Large intestine (tissue), 3 donors: ENCODE measurements at regions not wholly inside any gene's neighbourhood (a gene's known extent, or its start where the extent isn't known, plus 50 kb on each side); places are given as distances from the start of the nearest gene placed in this dataset.

Experiments used
- DNase-seq, 2 donors: peaks; one replicate each; pipeline versions ENCODE4 v3.0.0 to v3.0.0-alpha.2; 2013
- H3K27ac ChIP-seq: one replicate; pipeline ENCODE4 v1.5.1; 2013; ENCODE audit warnings: low read length
- H3K27me3 ChIP-seq: 2 replicates; pipeline ENCODE4 v1.6.1; 2013; ENCODE audit warnings: low read length; ENCODE audit not compliant: control insufficient read depth, insufficient read depth
- H3K36me3 ChIP-seq: 2 replicates; pipeline ENCODE4 v1.6.1; 2013; ENCODE audit warnings: low read length; ENCODE audit not compliant: control insufficient read depth, insufficient read depth
- H3K4me1 ChIP-seq: one replicate; pipeline ENCODE4 v1.6.1; 2013; ENCODE audit warnings: low read length; ENCODE audit not compliant: control insufficient read depth, insufficient read depth
- H3K4me3 ChIP-seq: one replicate; pipeline ENCODE4 v1.5.1; 2013; ENCODE audit warnings: low read length
- H3K9me3 ChIP-seq: one replicate; pipeline ENCODE4 v1.6.1; 2013; ENCODE audit warnings: mild to moderate bottlenecking, low read depth, low read length, moderate library complexity; ENCODE audit not compliant: control insufficient read depth
- WGBS: methylation state at CpG from one replicate; pipeline ENCODE4 v1.1.5; 2013; ENCODE audit warnings: low lambda C conversion rate; ENCODE audit not compliant: insufficient coverage; 5-methylcytosine and 5-hydroxymethylcytosine counted together

- WGBS: no CpG with 5 or more reads among the region's 10 CpGs
Measured at GRCh38 chr9:86424251-86424891, 70.2 kb upstream of the TUT7 start.

GRCh38 chr9:86413971-86414880, 60.0 kb upstream of the TUT7 start:
- Histone ChIP-seq H3K9me3 (no peaks in the 10 kb centered on the region), H3K36me3 (no peaks in the 10 kb centered on the region), H3K27ac (no peak overlapping the region), H3K4me3 (no peak overlapping the region), H3K27me3 (peaks cover 2% of the 10 kb centered on the region), H3K4me1 (no peaks in the 10 kb centered on the region)
- no CpG with 5 or more reads among the region's 10 CpGs for WGBS
- peak in 1 of 2 donors; percentile 20 for DNase-seq

More at GRCh38 chr9:86424251-86424891, 70.2 kb upstream of the TUT7 start:
- Histone ChIP-seq H3K9me3 (no peaks in the 10 kb centered on the region), H3K27ac (no peak overlapping the region), H3K4me3 (no peak overlapping the region), H3K36me3 (no peaks in the 10 kb centered on the region), H3K27me3 (no peaks in the 10 kb centered on the region), H3K4me1 (no peaks in the 10 kb centered on the region)
- DNase-seq: no peak

GRCh38 chr9:86410281-86410680, 56.1 kb upstream of the TUT7 start:
- H3K36me3 ChIP-seq: no peaks in the 10 kb centered on the region
- no CpG with 5 or more reads among the region's 5 CpGs for WGBS
- H3K27ac ChIP-seq: no peak overlapping the region
- DNase-seq: no peak
- H3K4me1 ChIP-seq: peaks cover 13% of the 10 kb centered on the region
- H3K27me3 ChIP-seq: no peaks in the 10 kb centered on the region
- H3K4me3 ChIP-seq: no peak overlapping the region
- H3K9me3 ChIP-seq: no peaks in the 10 kb centered on the region

GRCh38 chr9:86408121-86408520, 53.9 kb upstream of the TUT7 start:
- no peak overlapping the region for H3K4me3 ChIP-seq
- no peaks in the 10 kb centered on the region for H3K27me3 ChIP-seq
- H3K27ac ChIP-seq: no peak overlapping the region
- H3K9me3 ChIP-seq: no peaks in the 10 kb centered on the region
- no peak for DNase-seq
- no peaks in the 10 kb centered on the region for H3K36me3 ChIP-seq
- WGBS: 88% methylated on average over 1 of the region's 1 CpG
- peaks cover 13% of the 10 kb centered on the region for H3K4me1 ChIP-seq

GRCh38 chr9:86407022-86407421, 52.8 kb upstream of the TUT7 start:
- peak overlapping the region; percentile 62 for H3K27ac ChIP-seq
- peaks cover 13% of the 10 kb centered on the region for H3K4me1 ChIP-seq
- peak; percentile 91 to 95 for DNase-seq
- H3K27me3 ChIP-seq: no peaks in the 10 kb centered on the region
- no CpG with 5 or more reads among the region's 3 CpGs for WGBS
- no peak overlapping the region for H3K4me3 ChIP-seq
- H3K36me3 ChIP-seq: no peaks in the 10 kb centered on the region
- H3K9me3 ChIP-seq: no peaks in the 10 kb centered on the region

- Histone ChIP-seq H3K4me1 (peaks cover 13% of the 10 kb centered on the region), H3K27me3 (no peaks in the 10 kb centered on the region), H3K4me3 (no peak overlapping the region), H3K9me3 (no peaks in the 10 kb centered on the region), H3K27ac (peak overlapping the region; percentile 57), H3K36me3 (no peaks in the 10 kb centered on the region)
- WGBS: 40% methylated on average over 4 of the region's 4 CpGs
- peak; percentile 47 to 58 for DNase-seq
Measured at GRCh38 chr9:86406366-86406765, 52.2 kb upstream of the TUT7 start.

GRCh38 chr9:86405926-86406325, 51.7 kb upstream of the TUT7 start:
- Histone ChIP-seq H3K4me3 (no peak overlapping the region), H3K4me1 (peaks cover 13% of the 10 kb centered on the region), H3K27ac (peak overlapping the region; percentile 57), H3K9me3 (no peaks in the 10 kb centered on the region), H3K36me3 (no peaks in the 10 kb centered on the region), H3K27me3 (no peaks in the 10 kb centered on the region)
- DNase-seq: no peak
- 50% methylated on average over 2 of the region's 4 CpGs for WGBS

- DNase-seq: no peak
- Histone ChIP-seq H3K27ac (no peak overlapping the region), H3K4me1 (peaks cover 13% of the 10 kb centered on the region), H3K27me3 (no peaks in the 10 kb centered on the region), H3K36me3 (no peaks in the 10 kb centered on the region), H3K4me3 (no peak overlapping the region), H3K9me3 (no peaks in the 10 kb centered on the region)
- whole genome bisulfite sequencing: 20% methylated on average over 1 of the region's 2 CpGs
Measured at GRCh38 chr9:86405086-86405491, 50.9 kb upstream of the TUT7 start.
